Peyer's patch (tissue), 4 donors: ENCODE measurements at regions not wholly inside any gene's neighbourhood (a gene's known extent, or its start where the extent isn't known, plus 50 kb on each side); places are given as distances from the start of the nearest gene placed in this dataset.

Experiments used
- POLR2A ChIP-seq, 2 donors: fragments of 450-650 bp; IDR thresholded peaks; one replicate each; pipeline ENCODE4 v1.5.1; 2017; ENCODE audit warnings: antibody characterized with exemption in 2 of 2, mild to moderate bottlenecking in 2 of 2, moderate library complexity in 2 of 2
- TF ChIP-seq, protein P1 (sequence below), 6 experiments: fragments of 450-650 bp in 4 of 6; fragments of 200-600 bp in 2 of 6; sonication (generic) in 1 of 6; IDR thresholded peaks; one replicate each; pipeline ENCODE4 v1.5.1; 2017 to 2019; ENCODE audit warnings: antibody characterized with exemption in 6 of 6, mild to moderate bottlenecking in 3 of 6, moderate library complexity in 1 of 6

DNA sequence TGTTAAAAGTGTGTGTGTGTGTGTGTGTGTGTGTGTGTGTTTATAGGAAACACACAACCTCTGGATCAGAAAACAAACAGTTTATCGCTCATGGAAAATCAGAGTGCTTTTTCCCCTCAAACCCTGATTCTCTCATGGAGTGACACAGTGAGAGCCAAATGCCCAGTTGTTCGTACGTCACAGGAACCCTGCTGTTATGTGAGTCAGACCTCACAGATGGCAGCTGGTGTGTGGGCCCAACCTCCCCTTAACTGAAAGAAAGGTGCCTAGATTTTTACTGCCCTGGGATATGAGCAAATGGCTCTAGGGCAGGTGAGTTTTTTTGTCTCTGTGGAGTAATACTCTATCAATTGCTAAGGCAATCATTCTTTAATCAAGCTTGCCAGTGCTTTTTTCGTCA is 1788.1 kb downstream of the BRINP3 start:
- TF ChIP-seq POLR2A (IDR thresholded peaks at IDR 0.05): no peak
- TF ChIP-seq, protein P1, sequence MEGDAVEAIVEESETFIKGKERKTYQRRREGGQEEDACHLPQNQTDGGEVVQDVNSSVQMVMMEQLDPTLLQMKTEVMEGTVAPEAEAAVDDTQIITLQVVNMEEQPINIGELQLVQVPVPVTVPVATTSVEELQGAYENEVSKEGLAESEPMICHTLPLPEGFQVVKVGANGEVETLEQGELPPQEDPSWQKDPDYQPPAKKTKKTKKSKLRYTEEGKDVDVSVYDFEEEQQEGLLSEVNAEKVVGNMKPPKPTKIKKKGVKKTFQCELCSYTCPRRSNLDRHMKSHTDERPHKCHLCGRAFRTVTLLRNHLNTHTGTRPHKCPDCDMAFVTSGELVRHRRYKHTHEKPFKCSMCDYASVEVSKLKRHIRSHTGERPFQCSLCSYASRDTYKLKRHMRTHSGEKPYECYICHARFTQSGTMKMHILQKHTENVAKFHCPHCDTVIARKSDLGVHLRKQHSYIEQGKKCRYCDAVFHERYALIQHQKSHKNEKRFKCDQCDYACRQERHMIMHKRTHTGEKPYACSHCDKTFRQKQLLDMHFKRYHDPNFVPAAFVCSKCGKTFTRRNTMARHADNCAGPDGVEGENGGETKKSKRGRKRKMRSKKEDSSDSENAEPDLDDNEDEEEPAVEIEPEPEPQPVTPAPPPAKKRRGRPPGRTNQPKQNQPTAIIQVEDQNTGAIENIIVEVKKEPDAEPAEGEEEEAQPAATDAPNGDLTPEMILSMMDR (IDR thresholded peaks at IDR 0.05): no peak
